ENCODE measurements at regions not wholly inside any gene's neighbourhood (a gene's known extent, or its start where the extent isn't known, plus 50 kb on each side); places are given as distances from the start of the nearest gene placed in this dataset.

GRCh38 chr6:132107896-132108295 lies 156.7 kb upstream of the CCN2 start:
- no peak for DNase-seq (ENCODE audit: extremely low spot score in 2 of 2)
- Histone ChIP-seq H3K4me3 (no peak overlapping the region), H3K4me1 (no peaks in the 10 kb centered on the region), H3K27ac (no peak overlapping the region), H3K36me3 (no peaks in the 10 kb centered on the region), H3K27me3 (no peaks in the 10 kb centered on the region), H3K9me3 (no peaks in the 10 kb centered on the region)
- intact Hi-C loops (cut with DNase I), result no loop called here
- TF ChIP-seq POLR2A (IDR thresholded peaks at IDR 0.05), result no peak
- no peak for TF ChIP-seq POLR2AphosphoS5 (IDR thresholded peaks at IDR 0.05; ENCODE audit: insufficient read depth in 1 of 2, low read depth in 1 of 2)
- TF ChIP-seq, protein P1, sequence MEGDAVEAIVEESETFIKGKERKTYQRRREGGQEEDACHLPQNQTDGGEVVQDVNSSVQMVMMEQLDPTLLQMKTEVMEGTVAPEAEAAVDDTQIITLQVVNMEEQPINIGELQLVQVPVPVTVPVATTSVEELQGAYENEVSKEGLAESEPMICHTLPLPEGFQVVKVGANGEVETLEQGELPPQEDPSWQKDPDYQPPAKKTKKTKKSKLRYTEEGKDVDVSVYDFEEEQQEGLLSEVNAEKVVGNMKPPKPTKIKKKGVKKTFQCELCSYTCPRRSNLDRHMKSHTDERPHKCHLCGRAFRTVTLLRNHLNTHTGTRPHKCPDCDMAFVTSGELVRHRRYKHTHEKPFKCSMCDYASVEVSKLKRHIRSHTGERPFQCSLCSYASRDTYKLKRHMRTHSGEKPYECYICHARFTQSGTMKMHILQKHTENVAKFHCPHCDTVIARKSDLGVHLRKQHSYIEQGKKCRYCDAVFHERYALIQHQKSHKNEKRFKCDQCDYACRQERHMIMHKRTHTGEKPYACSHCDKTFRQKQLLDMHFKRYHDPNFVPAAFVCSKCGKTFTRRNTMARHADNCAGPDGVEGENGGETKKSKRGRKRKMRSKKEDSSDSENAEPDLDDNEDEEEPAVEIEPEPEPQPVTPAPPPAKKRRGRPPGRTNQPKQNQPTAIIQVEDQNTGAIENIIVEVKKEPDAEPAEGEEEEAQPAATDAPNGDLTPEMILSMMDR (IDR thresholded peaks at IDR 0.05), result no peak

- H3K36me3 ChIP-seq, result no peaks in the 10 kb centered on the region
- H3K27ac ChIP-seq, result no peak overlapping the region
- H3K4me3 ChIP-seq, result no peak overlapping the region
- TF ChIP-seq, protein P1 (IDR thresholded peaks at IDR 0.05), result no peak
- no peak for TF ChIP-seq POLR2A (IDR thresholded peaks at IDR 0.05)
- no peak for TF ChIP-seq POLR2AphosphoS5 (IDR thresholded peaks at IDR 0.05; ENCODE audit: insufficient read depth in 1 of 2, low read depth in 1 of 2)
- no peak for DNase-seq (ENCODE audit: extremely low spot score in 2 of 2)
- no peaks in the 10 kb centered on the region for H3K27me3 ChIP-seq
- intact Hi-C loops (cut with DNase I), result no loop called here
- H3K4me1 ChIP-seq, result no peaks in the 10 kb centered on the region
- no peaks in the 10 kb centered on the region for H3K9me3 ChIP-seq
Measured at GRCh38 chr6:132101535-132101934, 150.4 kb upstream of the CCN2 start.

DNA sequence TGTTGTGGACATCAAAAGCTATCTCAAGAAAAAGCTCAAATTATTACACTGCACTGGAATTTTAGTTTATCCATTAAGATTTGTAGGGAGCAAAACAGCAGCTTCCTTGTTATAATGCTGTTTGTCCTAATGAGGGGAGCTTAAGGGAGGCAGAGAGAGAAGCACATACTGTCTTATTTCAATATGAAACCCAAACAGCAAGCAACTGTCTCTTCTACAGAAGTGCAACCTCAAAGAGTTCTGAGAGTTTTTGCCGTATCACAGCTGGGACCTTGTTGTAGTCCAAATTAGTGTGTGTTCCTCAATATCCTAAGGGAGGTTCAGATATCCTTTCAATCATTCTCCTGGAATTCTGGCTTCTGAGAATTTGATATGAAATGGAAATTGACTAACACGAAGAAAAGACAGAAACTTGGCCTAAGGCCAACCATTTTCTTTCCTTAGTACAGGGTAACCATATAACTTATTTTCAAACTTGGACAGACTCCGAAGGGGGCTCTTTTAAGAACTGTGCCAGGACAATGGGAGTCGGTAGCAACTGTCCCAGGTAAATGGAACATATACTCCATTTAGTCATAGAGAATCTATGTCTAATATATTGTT lies 149.3 kb upstream of the CCN2 start:
- no peaks in the 10 kb centered on the region for H3K27me3 ChIP-seq
- H3K4me3 ChIP-seq, result no peak overlapping the region
- H3K27ac ChIP-seq, result no peak overlapping the region
- H3K9me3 ChIP-seq, result no peaks in the 10 kb centered on the region
- no peak for DNase-seq (ENCODE audit: extremely low spot score in 2 of 2)
- H3K36me3 ChIP-seq, result no peaks in the 10 kb centered on the region
- intact Hi-C loops (cut with DNase I), result no loop called here
- no peaks in the 10 kb centered on the region for H3K4me1 ChIP-seq
- TF ChIP-seq POLR2A (IDR thresholded peaks at IDR 0.05) (no peak), POLR2AphosphoS5 (IDR thresholded peaks at IDR 0.05; ENCODE audit: insufficient read depth in 1 of 2, low read depth in 1 of 2) (no peak)
- TF ChIP-seq, protein P1 (IDR thresholded peaks at IDR 0.05), result no peak

- Histone ChIP-seq H3K27me3 (no peaks in the 10 kb centered on the region), H3K4me3 (no peak overlapping the region), H3K9me3 (no peaks in the 10 kb centered on the region), H3K36me3 (no peaks in the 10 kb centered on the region), H3K4me1 (no peaks in the 10 kb centered on the region), H3K27ac (no peak overlapping the region)
- TF ChIP-seq POLR2AphosphoS5 (IDR thresholded peaks at IDR 0.05; ENCODE audit: insufficient read depth in 1 of 2, low read depth in 1 of 2) (no peak), POLR2A (IDR thresholded peaks at IDR 0.05) (no peak)
- TF ChIP-seq, protein P1 (IDR thresholded peaks at IDR 0.05), result no peak
- intact Hi-C loops (cut with DNase I), result no loop called here
- no peak for DNase-seq (ENCODE audit: extremely low spot score in 2 of 2)
Measured at GRCh38 chr6:132096996-132097395, 145.8 kb upstream of the CCN2 start.

GRCh38 chr6:132096245-132096644 lies 145.1 kb upstream of the CCN2 start:
- Histone ChIP-seq H3K4me3 (no peak overlapping the region), H3K4me1 (no peaks in the 10 kb centered on the region), H3K36me3 (no peaks in the 10 kb centered on the region), H3K27ac (no peak overlapping the region), H3K9me3 (no peaks in the 10 kb centered on the region), H3K27me3 (no peaks in the 10 kb centered on the region)
- intact Hi-C loops (cut with DNase I), result no loop called here
- DNase-seq (ENCODE audit: extremely low spot score in 2 of 2), result no peak
- TF ChIP-seq, protein P1 (IDR thresholded peaks at IDR 0.05), result no peak
- TF ChIP-seq POLR2AphosphoS5 (IDR thresholded peaks at IDR 0.05; ENCODE audit: insufficient read depth in 1 of 2, low read depth in 1 of 2) (no peak), POLR2A (IDR thresholded peaks at IDR 0.05) (no peak)

Measured in vagina (tissue), 2 donors.